Brain microvascular endothelial cell (primary cell): ENCODE measurements at regions not wholly inside any gene's neighbourhood (a gene's known extent, or its start where the extent isn't known, plus 50 kb on each side); places are given as distances from the start of the nearest gene placed in this dataset.

Experiments
- DNase-seq: peaks from one replicate; pipeline ENCODE4 v3.0.0-alpha.2; 2020
- H3K27ac ChIP-seq: fragments of 250-450 bp; sonication (Bioruptor Pico); 2 replicates; pipeline ENCODE4 v1.5.1; 2020; ENCODE audit warnings: mild to moderate bottlenecking, moderate library complexity
- H3K27me3 ChIP-seq: fragments of 250-450 bp; sonication (Bioruptor Pico); replicated peaks from 2 replicates; pipeline ENCODE4 v1.5.1; 2020; ENCODE audit warnings: mild to moderate bottlenecking
- H3K36me3 ChIP-seq: fragments of 250-450 bp; sonication (Bioruptor Pico); replicated peaks from 2 replicates; pipeline ENCODE4 v1.5.1; 2020; ENCODE audit warnings: mild to moderate bottlenecking
- H3K4me3 ChIP-seq: 2 replicates; pipeline ENCODE4 v1.5.1; 2011; ENCODE audit warnings: low read depth, mild to moderate bottlenecking, control low read depth, low read length, moderate library complexity
- in situ Hi-C: cut with HindIII; loops from 2 replicates; pipeline ENCODE4 v1.10.0; 2017; ENCODE audit warnings: low sequenced_read_pairs, low pct_ligation_motif_present
- TF ChIP-seq, protein P1 (sequence below): IDR thresholded peaks from 2 replicates; pipeline ENCODE4 v1.5.1; 2011; ENCODE audit warnings: low read depth, mild to moderate bottlenecking, moderate library complexity, low read length, control low read depth, inconsistent platforms; ENCODE audit errors: missing control alignments

DNA sequence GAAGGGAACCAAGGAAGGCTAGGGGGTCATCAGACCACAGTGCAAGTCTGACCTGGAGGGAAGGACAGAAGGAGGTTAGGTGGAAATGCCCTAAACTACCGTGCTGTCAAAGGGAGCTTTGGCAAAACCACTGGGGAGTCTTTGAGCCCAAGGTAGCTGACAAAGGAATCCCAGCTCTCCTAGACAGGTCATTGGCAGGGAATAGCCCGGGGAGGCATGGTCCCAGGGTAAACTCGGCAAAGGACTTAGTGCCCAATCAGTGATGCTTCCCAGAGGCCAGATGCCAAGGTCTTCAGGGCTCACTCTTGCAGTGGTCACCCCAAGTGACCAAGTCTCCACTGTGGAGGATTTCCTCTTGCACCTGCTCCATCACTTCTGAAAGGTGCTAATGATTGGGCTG lies 102.3 kb upstream of the CDYL start:
- Histone ChIP-seq H3K36me3 (no peaks in the 10 kb centered on the region), H3K27ac (no peak overlapping the region), H3K4me3 (no peak overlapping the region), H3K27me3 (no peaks in the 10 kb centered on the region)
- TF ChIP-seq, protein P1, sequence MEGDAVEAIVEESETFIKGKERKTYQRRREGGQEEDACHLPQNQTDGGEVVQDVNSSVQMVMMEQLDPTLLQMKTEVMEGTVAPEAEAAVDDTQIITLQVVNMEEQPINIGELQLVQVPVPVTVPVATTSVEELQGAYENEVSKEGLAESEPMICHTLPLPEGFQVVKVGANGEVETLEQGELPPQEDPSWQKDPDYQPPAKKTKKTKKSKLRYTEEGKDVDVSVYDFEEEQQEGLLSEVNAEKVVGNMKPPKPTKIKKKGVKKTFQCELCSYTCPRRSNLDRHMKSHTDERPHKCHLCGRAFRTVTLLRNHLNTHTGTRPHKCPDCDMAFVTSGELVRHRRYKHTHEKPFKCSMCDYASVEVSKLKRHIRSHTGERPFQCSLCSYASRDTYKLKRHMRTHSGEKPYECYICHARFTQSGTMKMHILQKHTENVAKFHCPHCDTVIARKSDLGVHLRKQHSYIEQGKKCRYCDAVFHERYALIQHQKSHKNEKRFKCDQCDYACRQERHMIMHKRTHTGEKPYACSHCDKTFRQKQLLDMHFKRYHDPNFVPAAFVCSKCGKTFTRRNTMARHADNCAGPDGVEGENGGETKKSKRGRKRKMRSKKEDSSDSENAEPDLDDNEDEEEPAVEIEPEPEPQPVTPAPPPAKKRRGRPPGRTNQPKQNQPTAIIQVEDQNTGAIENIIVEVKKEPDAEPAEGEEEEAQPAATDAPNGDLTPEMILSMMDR: no peak
- no peak for DNase-seq
- in situ Hi-C loops: no loop called here

DNA sequence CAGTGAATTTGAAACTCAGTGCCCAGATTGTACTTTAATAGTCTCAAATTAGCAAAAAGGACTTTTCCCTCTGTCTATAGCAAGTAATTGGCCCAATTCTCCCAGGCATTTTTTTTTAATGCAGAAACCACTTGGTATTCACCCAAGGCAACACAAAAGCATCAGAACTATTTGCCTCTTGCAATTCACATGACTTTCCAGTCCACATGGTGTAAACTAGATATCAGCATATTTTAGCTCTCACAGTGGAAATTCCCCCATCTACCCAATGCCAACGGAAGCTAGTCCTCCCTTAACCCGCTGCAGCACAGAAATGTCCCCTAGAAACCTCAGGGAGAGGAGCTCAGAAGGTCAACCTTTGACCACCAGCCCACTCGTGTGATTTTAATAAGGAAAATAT lies 103.4 kb upstream of the CDYL start:
- Histone ChIP-seq H3K27ac (no peak overlapping the region), H3K36me3 (no peaks in the 10 kb centered on the region), H3K4me3 (no peak overlapping the region), H3K27me3 (no peaks in the 10 kb centered on the region)
- DNase-seq: peak; percentile 13
- TF ChIP-seq, protein P1: no peak
- in situ Hi-C loops: no loop called here

DNA sequence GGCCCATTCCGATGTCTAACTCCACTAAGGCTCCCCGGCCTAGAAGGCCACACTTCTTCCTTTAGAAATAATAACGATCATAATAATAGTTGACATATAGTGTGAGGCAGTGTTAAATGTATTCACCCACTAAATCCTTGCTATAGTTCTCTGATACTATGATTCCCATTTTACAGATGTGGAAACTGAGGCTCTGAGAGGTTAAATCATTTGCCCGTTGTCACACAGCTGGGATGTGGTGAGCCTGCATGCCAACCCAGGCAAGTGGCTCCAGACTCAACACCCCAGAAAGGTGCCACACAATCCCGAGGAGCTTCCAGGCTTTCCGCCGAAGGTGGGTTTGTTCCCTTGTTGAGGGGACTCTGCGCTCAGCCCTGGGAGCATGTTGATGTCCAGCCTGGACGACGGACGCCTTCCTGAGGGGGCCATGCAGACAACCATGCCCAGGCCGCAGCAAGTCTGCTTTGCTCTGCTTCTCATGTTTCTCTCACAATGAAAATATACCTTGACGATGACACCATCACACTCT lies 104.6 kb upstream of the CDYL start:
- Histone ChIP-seq H3K27ac (no peak overlapping the region), H3K4me3 (no peak overlapping the region), H3K36me3 (no peaks in the 10 kb centered on the region), H3K27me3 (no peaks in the 10 kb centered on the region)
- no peak for DNase-seq
- in situ Hi-C loops: no loop called here
- TF ChIP-seq, protein P1: no peak

DNA sequence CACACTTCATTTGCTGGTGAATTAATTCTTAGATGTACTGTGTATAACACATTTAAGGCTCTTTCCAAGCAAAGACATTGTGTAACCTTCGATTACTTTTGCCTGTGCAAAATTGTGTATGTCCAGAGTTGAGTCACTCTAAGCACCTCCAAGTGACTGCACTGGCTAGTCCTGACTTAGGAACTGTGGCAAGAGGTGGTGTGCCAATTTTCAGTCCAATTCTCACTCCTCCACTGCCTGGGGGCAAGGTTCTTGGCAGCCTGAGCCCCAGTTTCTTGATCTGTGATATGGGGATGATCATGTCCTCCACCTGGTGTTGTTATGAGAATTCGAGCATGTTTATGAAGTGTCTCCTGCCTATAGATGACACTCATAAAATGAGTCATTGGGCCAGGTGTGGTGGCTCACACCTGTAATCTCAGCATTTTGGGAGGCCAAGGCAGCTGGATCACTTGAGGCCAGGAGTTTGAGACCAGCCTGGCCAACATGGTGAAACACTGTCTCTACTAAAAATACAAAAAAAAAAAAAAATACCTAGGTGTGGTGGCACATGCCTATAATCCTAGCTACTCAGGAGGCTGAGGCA lies 105.3 kb upstream of the CDYL start:
- no peaks in the 10 kb centered on the region for H3K36me3 ChIP-seq
- no peak overlapping the region for H3K27ac ChIP-seq
- no peaks in the 10 kb centered on the region for H3K27me3 ChIP-seq
- no peak overlapping the region for H3K4me3 ChIP-seq
- in situ Hi-C loops: no loop called here
- TF ChIP-seq, protein P1: no peak
- no peak for DNase-seq

DNA sequence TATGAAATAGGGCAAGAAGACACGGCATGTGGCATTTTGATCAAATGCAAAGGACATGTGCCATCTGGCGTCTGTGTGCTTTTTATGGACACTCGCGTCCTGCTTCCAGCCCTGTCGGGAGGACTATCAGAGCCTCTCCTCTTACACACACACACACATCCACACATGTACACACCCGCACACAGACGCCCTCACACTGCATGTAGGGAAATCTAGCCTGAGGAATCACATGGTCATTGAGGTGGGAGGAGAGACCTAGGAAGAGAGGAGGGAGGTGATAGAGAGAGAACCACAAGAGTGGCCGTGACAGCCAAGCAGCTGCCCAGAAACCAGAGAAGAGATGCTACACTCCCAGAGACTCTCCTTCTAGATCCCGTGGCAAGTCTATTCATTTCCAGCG lies 105.9 kb upstream of the CDYL start:
- no peak for DNase-seq
- H3K27me3 ChIP-seq: no peaks in the 10 kb centered on the region

More for the DNA sequence above, 105.9 kb upstream of the CDYL start:
- in situ Hi-C loops: no loop called here
- H3K36me3 ChIP-seq: no peaks in the 10 kb centered on the region
- no peak overlapping the region for H3K27ac ChIP-seq
- TF ChIP-seq, protein P1: no peak
- no peak overlapping the region for H3K4me3 ChIP-seq
